Ishikawa (cell line): ENCODE measurements at regions not wholly inside any gene's neighbourhood (a gene's known extent, or its start where the extent isn't known, plus 50 kb on each side); places are given as distances from the start of the nearest gene placed in this dataset.

Source experiments
- CEBPB ChIP-seq: IDR thresholded peaks from 2 replicates; pipeline ENCODE4 v1.6.1; 2012
- CREB1 ChIP-seq: IDR thresholded peaks from 2 replicates; pipeline ENCODE4 v1.6.1; 2012; ENCODE audit warnings: low read depth
- EGR1 ChIP-seq: IDR thresholded peaks from 2 replicates; pipeline ENCODE4 v1.6.1; 2012
- EP300 ChIP-seq: IDR thresholded peaks from 2 replicates; pipeline ENCODE4 v1.6.1; 2012; ENCODE audit warnings: borderline replicate concordance
- FOXM1 ChIP-seq: IDR thresholded peaks from 2 replicates; pipeline ENCODE4 v1.6.1; 2012; ENCODE audit warnings: low read depth, borderline replicate concordance
- MAX ChIP-seq: IDR thresholded peaks from 2 replicates; pipeline ENCODE4 v1.6.1; 2012
- NFIC ChIP-seq: IDR thresholded peaks from 2 replicates; pipeline ENCODE4 v1.6.1; 2012
- RAD21 ChIP-seq: IDR thresholded peaks from 2 replicates; pipeline ENCODE4 v1.6.1; 2012; ENCODE audit warnings: low read depth
- REST ChIP-seq: IDR thresholded peaks from 2 replicates; pipeline ENCODE4 v1.6.1; 2012; ENCODE audit warnings: low read depth, mild to moderate bottlenecking
- TAF1 ChIP-seq: IDR thresholded peaks from 2 replicates; pipeline ENCODE4 v1.6.1; 2012; ENCODE audit warnings: low read depth, mild to moderate bottlenecking
- TCF12 ChIP-seq: IDR thresholded peaks from 2 replicates; pipeline ENCODE4 v1.6.1; 2012; ENCODE audit warnings: low read depth
- TEAD4 ChIP-seq: IDR thresholded peaks from 2 replicates; pipeline ENCODE4 v1.6.1; 2012
- USF1 ChIP-seq: IDR thresholded peaks from 2 replicates; pipeline ENCODE4 v1.6.1; 2012
- YY1 ChIP-seq: IDR thresholded peaks from 2 replicates; pipeline ENCODE4 v1.6.1; 2012; ENCODE audit warnings: low read depth
- ZBTB7A ChIP-seq: IDR thresholded peaks from 2 replicates; pipeline ENCODE4 v1.6.1; 2012; ENCODE audit warnings: low read depth

GRCh38 chrX:117120700-117121099, 657.9 kb upstream of the CT83 start:
- no peak for TF ChIP-seq REST
- no peak for TF ChIP-seq RAD21
- no peak for TF ChIP-seq CREB1
- no peak for TF ChIP-seq TCF12
- no peak for TF ChIP-seq FOXM1
- TF ChIP-seq MAX = no peak
- no peak for TF ChIP-seq EGR1
- no peak for TF ChIP-seq ZBTB7A
- no peak for TF ChIP-seq TEAD4
- TF ChIP-seq NFIC = no peak
- TF ChIP-seq EP300 = no peak
- TF ChIP-seq TAF1 = no peak
- no peak for TF ChIP-seq YY1
- TF ChIP-seq USF1 = no peak
- no peak for TF ChIP-seq CEBPB

GRCh38 chrX:117096528-117096927, 633.8 kb upstream of the CT83 start:
- TF ChIP-seq YY1 (no peak), EP300 (no peak), TAF1 (no peak)

- TF ChIP-seq ZBTB7A (no peak), TEAD4 (no peak), CEBPB (no peak), EGR1 (no peak)
These were observed 632.6 kb upstream of the CT83 start for GRCh38 chrX:117095393-117095792.

- TF ChIP-seq NFIC (no peak), YY1 (no peak), EGR1 (no peak), CREB1 (no peak), FOXM1 (no peak), MAX (no peak), TCF12 (no peak), RAD21 (no peak), EP300 (no peak), TEAD4 (no peak), CEBPB (no peak)
These were observed 631.4 kb upstream of the CT83 start for GRCh38 chrX:117094149-117094548.

- no peak for TF ChIP-seq CREB1
- no peak for TF ChIP-seq TCF12
- TF ChIP-seq MAX = no peak
- TF ChIP-seq FOXM1 = no peak
- TF ChIP-seq YY1 = no peak
- TF ChIP-seq TAF1 = no peak
- no peak for TF ChIP-seq USF1
- no peak for TF ChIP-seq REST
- TF ChIP-seq EP300 = no peak
- no peak for TF ChIP-seq CEBPB
- TF ChIP-seq RAD21 = no peak
- TF ChIP-seq NFIC = no peak
These were observed 630.5 kb upstream of the CT83 start for GRCh38 chrX:117093319-117093718.

- TF ChIP-seq RAD21 = no peak
- TF ChIP-seq USF1 = no peak
- no peak for TF ChIP-seq REST
These were observed 629.9 kb upstream of the CT83 start for GRCh38 chrX:117092641-117093040.
